ENCODE measurements at regions not wholly inside any gene's neighbourhood (a gene's known extent, or its start where the extent isn't known, plus 50 kb on each side); places are given as distances from the start of the nearest gene placed in this dataset.

- no peak for DNase-seq
These were observed 116.9 kb downstream of the ETS2 start for GRCh38 chr21:38922474-38923235.

GRCh38 chr21:38921511-38922251 lies 116.0 kb downstream of the ETS2 start:
- no peak for DNase-seq

GRCh38 chr21:38920631-38921398 lies 115.1 kb downstream of the ETS2 start:
- no peak for DNase-seq

GRCh38 chr21:38918607-38919346 lies 113.0 kb downstream of the ETS2 start:
- DNase-seq = no peak

GRCh38 chr21:38917043-38917774 lies 111.5 kb downstream of the ETS2 start:
- DNase-seq = no peak

GRCh38 chr21:38916214-38916964 lies 110.7 kb downstream of the ETS2 start:
- no peak for DNase-seq

GRCh38 chr21:38915546-38915945 lies 109.8 kb downstream of the ETS2 start:
- no peak for DNase-seq

- no peak for DNase-seq
These were observed 109.0 kb downstream of the ETS2 start for GRCh38 chr21:38914528-38915293.

GRCh38 chr21:38913893-38914527 lies 108.3 kb downstream of the ETS2 start:
- no peak for DNase-seq

GRCh38 chr21:38913120-38913892 lies 107.6 kb downstream of the ETS2 start:
- no peak for DNase-seq

- DNase-seq = no peak
These were observed 107.0 kb downstream of the ETS2 start for GRCh38 chr21:38912789-38913119.

- DNase-seq = no peak
These were observed 106.4 kb downstream of the ETS2 start for GRCh38 chr21:38912102-38912629.

- no peak for DNase-seq
These were observed 105.9 kb downstream of the ETS2 start for GRCh38 chr21:38911484-38912101.

GRCh38 chr21:38910390-38911067 lies 104.8 kb downstream of the ETS2 start:
- DNase-seq = no peak

- DNase-seq = no peak
These were observed 104.2 kb downstream of the ETS2 start for GRCh38 chr21:38909929-38910328.

- DNase-seq = no peak
These were observed 103.4 kb downstream of the ETS2 start for GRCh38 chr21:38909109-38909508.

- no peak for DNase-seq
These were observed 102.8 kb downstream of the ETS2 start for GRCh38 chr21:38908537-38908936.

GRCh38 chr21:38905752-38906151 lies 100.0 kb downstream of the ETS2 start:
- DNase-seq = no peak

All from activated T-cell treated with anti-CD3 and anti-CD28 coated beads for 4 hours (primary cell).